ENCODE measurements at regions not wholly inside any gene's neighbourhood (a gene's known extent, or its start where the extent isn't known, plus 50 kb on each side); places are given as distances from the start of the nearest gene placed in this dataset.

DNA sequence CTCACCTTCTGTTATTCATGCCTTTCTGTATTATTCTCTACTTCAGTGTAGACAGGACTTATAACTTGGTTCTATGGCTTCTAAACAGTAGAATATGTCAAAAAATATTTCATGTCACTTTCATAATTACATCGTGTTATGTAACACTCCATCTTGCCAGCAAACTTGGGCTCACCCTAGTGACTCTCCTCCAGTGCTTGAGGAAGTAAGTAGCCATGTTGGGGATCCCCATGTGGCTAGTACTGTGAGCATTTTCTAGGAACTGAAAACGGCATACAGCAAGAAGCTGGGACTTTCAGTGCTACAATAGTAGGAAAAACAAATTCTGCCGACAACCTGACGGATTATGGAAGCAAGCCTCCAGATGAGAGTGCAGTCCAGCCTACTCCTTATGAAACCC lies 495.6 kb downstream of the SLITRK6 start:
- Histone ChIP-seq H3K9me3 (no peaks in the 10 kb centered on the region), H3K27ac (no peak overlapping the region), H3K4me3 (no peak overlapping the region), H3K4me1 (ENCODE audit: insufficient read depth) (no peaks in the 10 kb centered on the region), H3K27me3 (no peaks in the 10 kb centered on the region), H3K36me3 (no peaks in the 10 kb centered on the region)
- 49 to 59% (median 58%) methylated on average over 4 of the region's 4 CpGs for WGBS, 3 donors
- TF ChIP-seq, protein P1, sequence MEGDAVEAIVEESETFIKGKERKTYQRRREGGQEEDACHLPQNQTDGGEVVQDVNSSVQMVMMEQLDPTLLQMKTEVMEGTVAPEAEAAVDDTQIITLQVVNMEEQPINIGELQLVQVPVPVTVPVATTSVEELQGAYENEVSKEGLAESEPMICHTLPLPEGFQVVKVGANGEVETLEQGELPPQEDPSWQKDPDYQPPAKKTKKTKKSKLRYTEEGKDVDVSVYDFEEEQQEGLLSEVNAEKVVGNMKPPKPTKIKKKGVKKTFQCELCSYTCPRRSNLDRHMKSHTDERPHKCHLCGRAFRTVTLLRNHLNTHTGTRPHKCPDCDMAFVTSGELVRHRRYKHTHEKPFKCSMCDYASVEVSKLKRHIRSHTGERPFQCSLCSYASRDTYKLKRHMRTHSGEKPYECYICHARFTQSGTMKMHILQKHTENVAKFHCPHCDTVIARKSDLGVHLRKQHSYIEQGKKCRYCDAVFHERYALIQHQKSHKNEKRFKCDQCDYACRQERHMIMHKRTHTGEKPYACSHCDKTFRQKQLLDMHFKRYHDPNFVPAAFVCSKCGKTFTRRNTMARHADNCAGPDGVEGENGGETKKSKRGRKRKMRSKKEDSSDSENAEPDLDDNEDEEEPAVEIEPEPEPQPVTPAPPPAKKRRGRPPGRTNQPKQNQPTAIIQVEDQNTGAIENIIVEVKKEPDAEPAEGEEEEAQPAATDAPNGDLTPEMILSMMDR (IDR thresholded peaks at IDR 0.05): no peak
- TF ChIP-seq POLR2A (IDR thresholded peaks at IDR 0.05): no peak
- no peak for TF ChIP-seq EP300 (IDR thresholded peaks at IDR 0.05)
- intact Hi-C loops (cut with DNase I): no loop called here
- DNase-seq: no peak

DNA sequence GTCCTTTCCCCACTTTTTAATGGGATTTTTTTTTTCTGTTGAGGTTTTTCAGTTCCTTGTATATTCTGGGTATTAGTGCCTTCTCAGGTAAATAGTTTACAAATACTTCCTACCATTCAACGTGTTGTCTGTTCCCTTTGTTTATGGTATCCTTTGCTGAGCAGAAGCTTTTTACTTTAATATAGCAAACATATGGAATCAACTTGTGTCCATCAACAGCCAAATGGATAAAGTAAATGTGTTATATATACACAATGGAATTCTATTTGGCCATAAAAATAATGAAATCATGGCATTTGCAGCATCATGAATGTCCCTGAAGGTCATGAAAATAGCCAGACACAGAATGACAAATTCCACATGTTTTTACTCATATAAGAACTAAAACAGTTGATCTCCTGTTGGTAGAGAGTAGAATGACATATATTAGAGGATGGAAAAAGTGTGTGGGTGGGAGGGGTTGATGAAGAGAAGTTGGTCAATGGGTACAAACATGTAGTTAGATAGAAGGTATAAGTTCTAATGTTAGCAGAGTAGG lies 500.8 kb downstream of the SLITRK6 start:
- WGBS, 3 donors: 35 to 57% (median 39%) methylated on average over 1 of the region's 1 CpG
- intact Hi-C loops (cut with DNase I): no loop called here
- no peaks in the 10 kb centered on the region for H3K27me3 ChIP-seq
- H3K9me3 ChIP-seq: no peaks in the 10 kb centered on the region
- no peak overlapping the region for H3K27ac ChIP-seq
- no peak overlapping the region for H3K4me3 ChIP-seq
- no peaks in the 10 kb centered on the region for H3K36me3 ChIP-seq
- no peaks in the 10 kb centered on the region for H3K4me1 ChIP-seq (ENCODE audit: insufficient read depth)
- TF ChIP-seq POLR2A (IDR thresholded peaks at IDR 0.05) (no peak), EP300 (IDR thresholded peaks at IDR 0.05) (no peak)
- TF ChIP-seq, protein P1 (IDR thresholded peaks at IDR 0.05): no peak
- no peak for DNase-seq

DNA sequence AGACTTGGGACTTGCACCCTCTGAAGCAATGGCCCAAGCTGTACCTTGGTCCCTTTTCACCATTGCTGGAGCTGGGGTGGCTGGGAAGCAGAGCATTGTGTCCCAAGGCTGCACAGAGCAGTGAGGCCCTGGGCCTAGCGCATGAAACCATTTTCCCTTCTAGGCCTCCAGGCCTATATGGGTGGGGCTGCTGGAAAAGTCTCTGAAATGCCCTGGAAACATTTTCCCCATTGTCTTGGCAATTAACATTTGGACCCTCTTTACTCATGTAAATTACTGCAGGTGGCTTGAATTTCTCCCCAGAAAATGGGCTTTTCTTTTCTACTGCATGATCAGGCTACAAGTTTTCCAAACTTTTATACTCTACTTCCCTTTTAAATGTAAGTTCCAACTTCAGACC lies 510.5 kb downstream of the SLITRK6 start:
- intact Hi-C loops (cut with DNase I): no loop called here
- H3K4me3 ChIP-seq: no peak overlapping the region
- no peaks in the 10 kb centered on the region for H3K36me3 ChIP-seq
- H3K27ac ChIP-seq: no peak overlapping the region
- no peak for DNase-seq
- 39 to 98% (median 56%) methylated on average over 1 of the region's 1 CpG for WGBS, 3 donors
- H3K27me3 ChIP-seq: no peaks in the 10 kb centered on the region
- no peaks in the 10 kb centered on the region for H3K9me3 ChIP-seq
- TF ChIP-seq POLR2A (IDR thresholded peaks at IDR 0.05): no peak
- no peak for TF ChIP-seq EP300 (IDR thresholded peaks at IDR 0.05)
- TF ChIP-seq, protein P1 (IDR thresholded peaks at IDR 0.05): no peak
- no peaks in the 10 kb centered on the region for H3K4me1 ChIP-seq (ENCODE audit: insufficient read depth)

DNA sequence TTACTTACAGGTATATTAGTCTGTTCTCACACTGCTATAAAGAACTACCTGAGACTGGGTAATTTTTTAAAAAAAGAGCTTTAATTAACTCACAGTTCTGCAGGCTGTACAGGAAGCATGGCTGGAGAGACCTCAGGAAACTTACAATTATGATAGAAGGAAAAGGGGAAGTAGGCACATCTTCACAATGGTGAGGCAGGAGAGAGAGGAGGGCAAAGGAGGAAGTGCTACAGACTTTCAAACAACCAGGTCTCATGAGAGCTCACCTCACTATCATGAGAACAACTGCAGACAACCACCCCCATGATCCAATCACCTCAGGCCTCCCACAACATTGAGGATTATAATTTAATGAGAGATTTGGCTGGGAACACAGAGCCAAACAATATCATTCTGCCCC lies 511.7 kb downstream of the SLITRK6 start:
- H3K27me3 ChIP-seq: no peaks in the 10 kb centered on the region
- TF ChIP-seq EP300 (IDR thresholded peaks at IDR 0.05) (no peak), POLR2A (IDR thresholded peaks at IDR 0.05) (no peak)
- TF ChIP-seq, protein P1 (IDR thresholded peaks at IDR 0.05): no peak
- no peaks in the 10 kb centered on the region for H3K9me3 ChIP-seq
- no peak for DNase-seq
- intact Hi-C loops (cut with DNase I): no loop called here
- H3K36me3 ChIP-seq: no peaks in the 10 kb centered on the region
- no peak overlapping the region for H3K4me3 ChIP-seq
- H3K27ac ChIP-seq: no peak overlapping the region
- H3K4me1 ChIP-seq (ENCODE audit: insufficient read depth): no peaks in the 10 kb centered on the region
